ENCODE measurements at regions not wholly inside any gene's neighbourhood (a gene's known extent, or its start where the extent isn't known, plus 50 kb on each side); places are given as distances from the start of the nearest gene placed in this dataset.

DNA sequence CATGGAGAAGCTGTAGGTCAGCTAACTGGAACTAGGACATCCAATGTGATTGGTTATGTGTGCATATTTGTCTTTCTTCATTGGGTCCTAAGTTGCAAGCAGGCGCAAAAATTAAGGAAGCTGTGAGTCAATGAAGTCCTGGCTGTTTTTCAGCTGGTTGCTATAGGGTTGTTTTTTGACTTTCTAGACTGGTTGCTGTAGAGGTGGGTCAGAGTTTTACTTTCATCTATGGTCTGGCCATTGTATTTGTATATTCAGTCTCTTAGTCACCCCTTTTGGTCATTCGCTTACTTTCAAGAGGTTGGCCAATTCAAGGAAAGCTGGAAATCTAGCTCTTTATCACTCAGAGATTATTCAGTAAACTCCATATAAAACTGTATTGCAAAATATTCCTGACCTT is 62.0 kb upstream of the AMZ2 start:
- DNase-seq (ENCODE audit: extremely low read depth, low read depth) = no peak
- no peak overlapping the region for H3K4me3 ChIP-seq (replicated peaks; ENCODE audit: low read depth, low read length)
- TF ChIP-seq, protein P1, sequence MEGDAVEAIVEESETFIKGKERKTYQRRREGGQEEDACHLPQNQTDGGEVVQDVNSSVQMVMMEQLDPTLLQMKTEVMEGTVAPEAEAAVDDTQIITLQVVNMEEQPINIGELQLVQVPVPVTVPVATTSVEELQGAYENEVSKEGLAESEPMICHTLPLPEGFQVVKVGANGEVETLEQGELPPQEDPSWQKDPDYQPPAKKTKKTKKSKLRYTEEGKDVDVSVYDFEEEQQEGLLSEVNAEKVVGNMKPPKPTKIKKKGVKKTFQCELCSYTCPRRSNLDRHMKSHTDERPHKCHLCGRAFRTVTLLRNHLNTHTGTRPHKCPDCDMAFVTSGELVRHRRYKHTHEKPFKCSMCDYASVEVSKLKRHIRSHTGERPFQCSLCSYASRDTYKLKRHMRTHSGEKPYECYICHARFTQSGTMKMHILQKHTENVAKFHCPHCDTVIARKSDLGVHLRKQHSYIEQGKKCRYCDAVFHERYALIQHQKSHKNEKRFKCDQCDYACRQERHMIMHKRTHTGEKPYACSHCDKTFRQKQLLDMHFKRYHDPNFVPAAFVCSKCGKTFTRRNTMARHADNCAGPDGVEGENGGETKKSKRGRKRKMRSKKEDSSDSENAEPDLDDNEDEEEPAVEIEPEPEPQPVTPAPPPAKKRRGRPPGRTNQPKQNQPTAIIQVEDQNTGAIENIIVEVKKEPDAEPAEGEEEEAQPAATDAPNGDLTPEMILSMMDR (IDR thresholded peaks at IDR 0.05; ENCODE audit: low read depth, low read length, missing control alignments) = no peak

DNA sequence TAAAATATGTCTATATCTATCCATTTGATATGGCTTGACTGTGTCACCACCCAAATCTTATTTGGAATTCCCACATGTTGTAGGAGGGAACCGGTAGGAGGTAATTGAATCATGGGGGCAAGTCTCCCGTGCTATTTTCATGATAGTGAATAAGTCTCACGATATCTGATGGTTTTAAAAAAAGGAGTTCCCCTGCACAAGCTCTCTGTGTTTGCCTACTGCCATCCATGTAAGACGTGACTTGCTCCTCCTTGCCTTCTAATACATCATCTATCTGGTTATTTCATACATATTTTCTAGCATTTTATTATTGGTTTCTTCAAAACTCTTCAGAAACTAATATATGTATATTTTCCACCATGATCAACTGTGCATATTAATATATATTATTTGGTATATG is 57.3 kb upstream of the AMZ2 start:
- no peak overlapping the region for H3K4me3 ChIP-seq (replicated peaks; ENCODE audit: low read depth, low read length)
- TF ChIP-seq, protein P1 (IDR thresholded peaks at IDR 0.05; ENCODE audit: low read depth, low read length, missing control alignments) = no peak
- DNase-seq (ENCODE audit: extremely low read depth, low read depth) = no peak

DNA sequence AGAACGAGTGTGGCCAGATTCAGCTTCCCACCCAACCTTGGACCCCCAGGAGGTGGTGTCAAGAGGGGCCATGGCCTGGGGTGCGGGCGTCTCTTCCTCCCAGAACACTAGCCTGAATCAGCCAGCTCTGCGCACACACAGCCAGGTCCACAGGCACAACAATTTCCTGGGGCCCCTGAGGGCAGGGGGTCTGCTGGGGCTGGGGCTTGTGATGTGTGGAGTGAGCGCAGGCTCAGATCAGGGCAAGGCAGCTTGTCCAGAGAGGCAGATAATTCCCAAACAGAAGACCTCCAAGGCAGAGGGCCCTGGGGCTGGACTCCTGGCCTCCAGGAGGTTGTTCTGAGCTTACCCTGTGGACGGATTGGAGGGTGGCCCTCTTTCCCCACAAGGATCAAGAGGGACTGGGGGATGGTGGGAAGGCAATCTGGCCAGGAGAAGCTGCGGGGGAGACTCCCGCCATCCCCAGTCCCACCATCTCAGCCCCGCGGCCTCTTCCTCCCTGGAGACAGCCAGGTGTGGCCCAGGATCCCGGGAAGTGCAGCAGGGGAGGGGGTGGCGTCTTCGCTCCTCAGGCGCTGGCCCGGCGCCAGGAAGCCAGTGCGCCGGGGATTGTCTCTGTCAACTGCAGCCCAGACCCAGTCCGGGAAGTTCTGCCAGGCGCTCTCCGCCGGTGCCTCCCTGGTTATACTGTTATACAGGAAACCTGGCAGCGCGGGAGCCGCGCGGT is 52.0 kb upstream of the AMZ2 start:
- no peak overlapping the region for H3K4me3 ChIP-seq (replicated peaks; ENCODE audit: low read depth, low read length)
- TF ChIP-seq, protein P1 (IDR thresholded peaks at IDR 0.05; ENCODE audit: low read depth, low read length, missing control alignments) = no peak
- DNase-seq (ENCODE audit: extremely low read depth, low read depth) = no peak

DNA sequence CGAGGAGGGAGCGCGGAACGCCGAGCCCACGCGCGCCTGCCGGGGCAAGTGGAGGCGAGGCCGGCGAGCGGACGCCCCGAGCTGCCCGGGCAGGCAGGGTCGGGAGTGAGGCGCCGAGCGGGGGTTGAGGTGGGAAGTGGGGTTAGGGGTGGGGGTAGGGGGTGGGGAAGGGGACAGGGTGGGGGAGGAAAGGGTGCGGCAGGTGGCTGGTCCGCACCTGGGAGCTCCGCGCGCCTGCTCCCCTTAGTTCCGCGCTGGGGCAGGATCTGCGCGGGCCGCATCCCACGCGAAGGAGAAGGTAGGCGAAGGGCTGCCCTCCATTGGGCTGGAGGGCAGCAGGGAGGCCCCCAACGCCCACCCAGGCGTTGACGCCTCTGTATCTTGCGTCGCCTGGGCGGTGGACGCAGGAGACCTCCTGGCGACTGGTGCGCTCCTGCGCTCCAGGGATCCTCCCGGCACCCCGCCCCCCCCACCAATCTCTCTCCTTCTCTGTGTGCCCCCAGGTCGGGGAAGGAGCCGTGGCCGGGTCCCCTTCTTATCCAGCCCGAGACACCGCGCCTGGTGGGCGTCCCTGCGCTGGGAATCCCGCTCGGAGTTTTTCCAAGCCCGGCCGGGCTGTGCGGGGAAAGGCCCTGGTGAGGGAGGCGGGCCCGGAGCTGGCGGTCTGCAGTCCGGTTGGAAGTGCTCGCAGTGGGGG is 51.3 kb upstream of the AMZ2 start:
- no peak for DNase-seq (ENCODE audit: extremely low read depth, low read depth)
- TF ChIP-seq, protein P1 (IDR thresholded peaks at IDR 0.05; ENCODE audit: low read depth, low read length, missing control alignments) = no peak
- no peak overlapping the region for H3K4me3 ChIP-seq (replicated peaks; ENCODE audit: low read depth, low read length)

DNA sequence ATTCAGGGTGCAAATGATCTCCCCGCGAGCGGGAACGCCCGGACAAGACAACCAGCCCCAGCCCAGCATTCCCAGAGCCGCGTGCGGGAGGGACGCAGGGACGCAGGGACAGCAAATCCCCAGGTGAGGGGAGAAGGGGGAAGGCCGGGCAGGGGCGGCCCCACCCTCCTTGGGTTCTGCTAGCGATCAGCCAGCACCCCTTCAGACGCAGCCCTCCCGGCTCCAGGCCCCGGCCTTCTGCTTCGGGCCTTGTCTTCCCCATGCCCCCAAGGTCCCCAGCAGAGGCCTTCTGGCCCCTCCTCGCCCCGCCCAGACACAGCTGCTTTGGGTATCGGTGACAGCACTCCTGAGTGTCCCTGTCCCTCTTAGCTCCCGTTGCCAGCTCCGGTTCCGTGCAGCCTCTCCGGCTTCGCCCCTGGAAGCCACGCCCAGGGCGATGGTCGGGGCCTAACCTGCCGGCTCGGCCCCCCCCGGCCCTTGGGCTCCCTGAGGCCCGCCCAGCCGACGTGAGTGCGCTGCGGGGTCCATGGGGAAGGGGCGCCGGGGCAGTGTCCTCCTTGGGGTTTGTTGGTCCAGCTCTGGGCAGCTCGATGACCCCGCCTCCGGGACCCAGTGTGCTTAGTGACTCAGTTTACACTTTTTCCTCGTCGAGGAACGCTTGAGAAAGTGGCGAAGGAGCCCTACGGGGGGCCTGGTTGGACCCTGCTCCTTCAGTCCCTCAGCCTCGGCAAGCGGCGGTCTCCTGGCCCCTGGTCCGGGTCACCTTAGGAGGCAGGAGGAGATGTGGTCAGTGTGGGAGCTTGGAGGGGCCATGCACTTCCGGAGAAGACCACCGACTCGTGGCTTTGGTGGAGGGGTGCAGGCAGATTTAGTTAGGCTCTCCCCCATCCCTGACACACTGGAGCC is 50.5 kb upstream of the AMZ2 start:
- TF ChIP-seq, protein P1 (IDR thresholded peaks at IDR 0.05; ENCODE audit: low read depth, low read length, missing control alignments) = no peak
- no peak overlapping the region for H3K4me3 ChIP-seq (replicated peaks; ENCODE audit: low read depth, low read length)
- DNase-seq (ENCODE audit: extremely low read depth, low read depth) = no peak

DNA sequence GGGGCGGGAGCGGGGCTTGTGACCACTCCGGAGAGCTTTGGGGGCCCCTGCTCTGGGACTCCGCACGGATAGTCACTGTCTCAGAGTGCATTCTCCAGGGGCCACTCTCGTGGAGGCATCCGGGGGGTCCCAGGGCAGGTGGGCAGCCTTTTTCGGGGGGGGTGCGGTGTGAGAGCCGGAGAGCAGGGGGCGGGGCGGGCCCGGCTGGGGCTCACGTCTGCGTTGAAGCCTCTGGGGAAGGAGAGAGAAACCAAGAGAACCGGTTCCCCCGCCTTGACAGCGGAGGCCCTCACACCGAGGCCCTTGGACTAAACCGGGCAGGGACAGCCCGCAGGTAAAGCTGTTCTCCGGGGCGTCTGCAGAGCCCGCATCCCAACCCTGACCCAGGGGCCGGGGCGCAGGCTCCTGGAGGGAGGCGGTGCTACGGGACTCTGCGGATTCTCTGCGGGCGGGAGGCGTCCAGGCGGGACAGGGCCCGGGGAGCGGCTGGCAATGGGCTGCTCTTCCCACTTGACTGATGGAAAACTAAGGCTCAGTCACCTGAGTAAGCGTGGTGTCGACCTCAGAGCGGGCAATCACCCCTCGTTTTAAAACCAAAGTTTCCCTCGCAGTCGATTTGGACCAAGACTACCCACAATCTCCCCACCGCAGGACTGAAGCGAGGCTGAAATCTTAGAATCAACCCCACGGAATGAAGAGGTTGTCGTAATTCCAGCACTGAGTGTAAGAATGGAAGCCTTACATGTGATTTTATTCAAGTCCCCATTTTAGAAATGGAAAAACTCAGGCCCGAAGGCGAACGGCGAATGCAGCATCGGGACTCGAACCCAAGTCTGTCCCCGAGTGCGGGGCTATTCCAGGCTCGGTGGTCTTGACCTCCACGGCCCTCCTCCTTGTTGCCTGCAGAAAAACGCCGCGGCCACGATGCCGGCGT is 49.6 kb upstream of the AMZ2 start:
- TF ChIP-seq, protein P1 (IDR thresholded peaks at IDR 0.05; ENCODE audit: low read depth, low read length, missing control alignments) = no peak
- no peak overlapping the region for H3K4me3 ChIP-seq (replicated peaks; ENCODE audit: low read depth, low read length)
- no peak for DNase-seq (ENCODE audit: extremely low read depth, low read depth)
